HUDEP-2 (cell line): ENCODE measurements at regions not wholly inside any gene's neighbourhood (a gene's known extent, or its start where the extent isn't known, plus 50 kb on each side); places are given as distances from the start of the nearest gene placed in this dataset.
"Not testable (repeated sequence)": the region's sequence is repeated elsewhere in the genome, so short reads cannot be mapped to it uniquely, and the experiment has no call there.

Source experiments
- DNase-seq, 76 experiments: peaks; one replicate each; lab custom pipeline; 2025; ENCODE audit not compliant: unreplicated experiment in 76 of 76; lab: John Stamatoyannopoulos, UW

GRCh38 chr7:98727146-98727709 lies 110.1 kb downstream of the NPTX2 start:
- DNase-seq: no peak

- DNase-seq: no peak
Measured at GRCh38 chr7:98728555-98728954, 111.5 kb downstream of the NPTX2 start.

GRCh38 chr7:98729121-98729520 lies 112.0 kb downstream of the NPTX2 start:
- DNase-seq: no peak

DNA sequence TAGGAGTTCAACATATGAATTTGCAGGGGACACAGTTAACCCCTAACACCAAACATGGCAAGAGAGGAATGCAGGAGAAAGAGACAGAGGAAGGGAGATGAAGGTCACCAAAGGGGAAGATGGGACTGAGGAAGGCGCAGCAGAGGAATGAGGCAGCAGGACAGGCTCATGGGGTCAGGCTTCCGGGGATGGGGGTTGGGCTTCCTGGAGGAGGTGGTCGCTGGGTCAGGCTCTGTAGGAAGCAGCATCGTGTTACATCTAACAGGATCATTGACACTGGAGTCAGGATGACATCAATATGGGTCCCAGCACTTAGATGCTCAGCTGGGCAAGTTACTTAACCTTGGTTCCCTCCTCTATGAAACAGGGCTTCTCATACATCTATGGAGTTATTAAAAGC lies 113.2 kb downstream of the NPTX2 start:
- DNase-seq: no peak

GRCh38 chr7:98731651-98732050 lies 114.6 kb downstream of the NPTX2 start:
- DNase-seq: no peak

DNA sequence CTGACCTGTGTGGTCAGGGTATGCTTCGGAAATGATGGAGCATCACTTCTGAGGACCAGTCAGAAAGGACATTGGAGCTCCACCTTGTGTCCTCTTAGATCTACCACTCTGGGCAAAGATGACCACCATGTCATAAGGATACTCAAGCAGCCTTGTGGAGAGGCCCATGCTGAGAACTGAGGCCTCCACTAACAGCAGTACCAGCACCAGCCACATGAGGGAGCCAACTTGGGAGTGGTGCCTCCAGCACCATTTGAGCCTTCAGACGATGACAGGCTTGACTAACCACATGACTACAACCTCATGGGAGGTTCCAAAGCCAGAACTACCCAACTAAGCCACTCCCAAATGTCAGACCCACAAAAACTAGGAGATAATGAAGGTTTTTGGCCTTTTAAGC lies 116.0 kb downstream of the NPTX2 start:
- peak in 47 of 76 experiments; percentile 1 to 68 (median 14) for DNase-seq

GRCh38 chr7:98735801-98736200 lies 118.7 kb downstream of the NPTX2 start:
- no peak for DNase-seq

- not testable (repeated sequence) for DNase-seq
Measured at GRCh38 chr7:98736461-98736860, 119.4 kb downstream of the NPTX2 start.

DNA sequence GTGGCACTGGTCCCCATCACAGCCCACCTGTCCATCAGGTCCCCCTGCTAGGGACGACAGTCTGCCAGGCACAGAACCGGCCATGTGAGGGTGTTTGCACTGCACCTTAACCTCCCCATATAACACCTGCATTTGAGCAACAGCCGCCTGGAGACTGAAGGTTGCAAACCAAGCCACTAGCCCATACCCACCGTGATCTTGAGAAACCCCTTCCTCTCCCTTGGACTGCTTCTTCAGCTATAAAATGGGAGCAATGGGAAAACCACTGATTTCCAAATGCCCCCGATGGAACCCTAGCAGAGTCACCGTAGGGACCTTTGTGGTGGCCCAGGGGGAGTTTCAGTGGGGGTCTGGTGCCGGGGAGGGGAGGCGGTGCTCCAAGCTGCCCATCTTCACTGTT lies 120.1 kb downstream of the NPTX2 start:
- DNase-seq: no peak

- no peak for DNase-seq
Measured at GRCh38 chr7:98740643-98741042, 123.6 kb downstream of the NPTX2 start.

DNA sequence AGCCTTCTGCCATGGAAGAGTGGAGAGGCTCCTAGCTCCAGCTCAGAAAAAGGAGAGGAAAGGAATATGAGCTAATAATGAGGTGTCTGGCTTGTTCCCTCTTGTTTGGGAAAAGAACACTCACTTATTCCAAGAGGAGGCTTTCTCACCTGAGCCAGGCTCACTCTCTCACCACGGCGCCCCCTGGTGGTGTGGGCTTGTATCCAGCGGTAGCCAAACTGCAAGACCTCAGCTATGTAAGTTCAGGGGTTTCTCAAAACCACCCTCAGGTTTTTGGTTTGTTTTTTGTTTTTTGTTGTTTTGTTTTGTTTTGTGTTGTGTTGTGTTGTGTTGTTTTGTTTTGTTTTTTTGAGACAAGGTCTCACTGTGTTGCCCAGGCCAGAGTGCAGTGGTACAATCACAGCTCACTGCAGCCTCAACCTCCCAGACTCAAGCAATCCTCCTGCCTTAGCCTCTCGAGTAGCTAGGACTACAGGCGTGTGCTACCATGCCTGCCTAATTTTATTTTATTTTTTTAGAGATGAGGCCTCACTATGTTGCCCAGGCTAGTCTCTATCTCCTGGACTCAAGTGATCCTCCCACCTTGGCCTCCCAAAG lies 124.0 kb downstream of the TMEM130 start:
- DNase-seq: peak in 54 of 76 experiments; percentile 3 to 72 (median 37)

- no peak for DNase-seq
Measured at GRCh38 chr7:98748090-98748489, 121.7 kb downstream of the TMEM130 start.

DNA sequence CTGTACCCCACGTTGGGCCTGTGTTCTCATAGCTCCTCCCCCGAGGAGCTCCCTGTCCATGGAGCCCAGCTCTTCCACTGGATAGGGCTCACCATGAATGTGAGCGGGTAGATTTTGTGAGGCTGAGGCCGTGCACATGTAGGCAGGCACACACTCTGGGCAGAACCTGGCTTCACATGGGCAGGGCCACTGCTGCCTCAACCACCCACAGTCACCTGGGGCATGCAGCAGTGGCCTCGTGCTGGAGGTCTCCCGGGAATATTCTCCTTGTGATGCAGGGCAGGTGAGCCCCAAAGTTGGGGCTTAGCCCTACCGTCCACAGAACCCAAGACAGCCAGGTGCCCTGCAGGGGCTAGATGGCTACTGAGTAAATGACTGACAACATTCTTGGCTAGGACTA lies 116.6 kb downstream of the TMEM130 start:
- DNase-seq: no peak

DNA sequence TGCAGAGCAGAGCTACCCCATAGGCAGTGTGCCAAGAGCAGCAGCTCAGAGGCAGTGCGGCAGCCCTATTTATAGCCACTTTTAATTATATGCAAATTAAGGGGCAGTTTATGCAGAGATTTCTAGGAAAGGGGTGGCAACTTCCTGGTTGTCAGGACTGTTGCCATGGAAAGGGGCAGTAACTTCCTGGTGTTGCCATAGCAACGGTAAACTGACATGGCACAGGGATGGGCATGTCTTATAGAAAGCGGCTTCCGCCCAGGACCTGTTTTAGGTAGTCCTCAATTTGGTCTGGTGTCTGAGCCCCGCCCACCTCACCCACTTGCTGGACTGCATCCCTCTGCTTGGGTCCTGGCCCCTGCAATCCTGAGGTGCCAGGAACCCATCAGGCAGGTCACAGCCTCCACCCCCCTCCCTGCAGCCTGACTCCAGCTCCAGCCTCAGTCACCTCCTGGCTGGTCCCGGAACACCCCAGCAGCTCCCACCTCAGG lies 115.8 kb downstream of the TMEM130 start:
- no peak for DNase-seq

DNA sequence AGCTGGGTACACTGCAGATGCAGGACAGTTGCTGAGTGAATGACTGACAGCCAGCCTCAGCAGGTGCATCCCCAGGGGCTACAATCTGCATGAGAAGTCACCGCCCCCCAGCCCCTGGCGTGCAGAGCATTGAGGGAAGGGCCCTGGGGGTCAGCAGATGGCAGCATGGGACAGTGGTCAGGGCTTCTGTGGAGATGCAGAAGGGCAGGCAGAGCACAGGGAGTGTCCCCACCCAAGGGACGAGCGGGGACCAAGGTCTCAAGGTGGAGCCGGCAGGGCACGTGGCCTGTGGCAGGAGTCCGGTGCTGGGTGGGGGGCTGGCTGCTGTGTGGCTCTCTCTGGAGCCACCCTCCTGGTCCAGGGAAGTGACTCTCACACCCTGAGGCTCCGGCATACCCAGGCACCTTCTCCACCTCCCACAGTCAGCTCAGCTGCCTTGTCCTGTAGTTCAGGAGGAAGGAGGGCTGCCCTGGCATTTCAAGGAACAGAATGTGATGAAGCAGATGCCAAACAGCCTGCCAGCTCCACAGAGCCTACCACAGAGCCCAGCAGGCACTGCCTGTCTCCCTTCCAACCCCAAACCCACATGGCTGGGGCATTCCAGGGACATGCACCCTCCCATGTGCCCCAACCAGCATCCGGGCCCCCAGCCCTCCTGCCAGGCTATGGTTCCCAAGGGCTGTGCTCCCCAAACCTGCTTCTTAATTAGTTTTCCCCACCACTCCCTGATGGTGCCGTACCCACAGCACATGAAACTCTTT lies 114.5 kb downstream of the TMEM130 start:
- no peak for DNase-seq

DNA sequence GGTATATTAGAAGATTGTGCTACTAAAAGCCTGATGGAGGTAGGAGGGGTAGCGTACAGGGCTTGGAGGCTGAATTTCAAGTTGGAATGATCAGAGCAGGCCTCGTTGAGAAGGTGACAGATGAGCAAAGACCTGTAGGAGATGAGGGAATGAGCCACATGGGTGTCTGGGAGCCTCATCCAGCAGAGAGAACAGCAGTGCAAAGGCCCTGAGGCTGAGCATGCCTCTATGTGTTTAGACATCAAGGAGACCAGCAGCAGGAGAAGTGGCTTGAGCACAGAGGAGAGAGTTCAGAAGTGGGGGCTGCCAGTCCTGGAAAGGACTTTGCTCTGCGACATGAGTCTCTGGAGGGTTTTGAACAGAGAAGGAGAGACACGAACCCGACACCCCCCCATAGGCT lies 111.7 kb downstream of the TMEM130 start:
- DNase-seq: no peak

- no peak for DNase-seq
Measured at GRCh38 chr7:98760201-98760651, 109.6 kb downstream of the TMEM130 start.

DNA sequence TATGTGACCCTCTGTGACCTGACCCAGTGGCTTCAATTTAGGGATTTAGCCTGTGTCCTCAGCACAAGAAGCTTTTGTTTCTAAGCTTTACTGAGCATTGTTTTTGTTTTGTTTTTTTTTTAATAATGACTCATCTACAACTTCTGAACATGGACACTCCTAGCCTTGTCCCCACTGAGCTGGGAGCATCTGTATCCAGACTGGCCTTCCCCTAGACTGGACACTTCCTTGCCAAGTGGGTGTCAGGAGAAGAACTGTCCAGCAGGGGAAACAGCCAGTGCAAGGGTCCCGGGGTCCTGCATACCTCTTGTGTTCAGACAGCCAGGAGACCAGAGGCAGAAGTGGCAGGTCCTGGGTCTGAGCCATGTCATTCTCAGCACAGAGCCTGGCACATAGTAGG lies 108.6 kb downstream of the TMEM130 start:
- no peak for DNase-seq

DNA sequence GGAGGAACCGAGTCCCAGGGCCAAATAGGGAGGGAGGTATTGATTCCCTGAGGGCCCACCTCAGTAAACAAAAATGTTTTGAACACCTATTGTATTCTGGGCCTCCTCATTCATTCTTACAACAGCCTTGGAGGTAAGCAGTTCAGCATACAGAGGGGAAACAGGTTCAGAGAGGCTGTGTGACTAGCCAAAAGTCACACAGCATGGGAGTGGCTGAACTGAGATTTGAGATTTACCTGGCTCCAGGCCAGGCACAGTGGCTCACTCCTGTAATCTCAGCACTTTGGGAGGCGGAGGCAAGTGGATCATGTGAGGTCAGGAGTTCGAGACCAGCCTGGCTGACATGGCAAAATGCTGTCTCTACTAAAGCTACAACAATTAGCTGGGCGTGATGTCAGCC lies 107.2 kb downstream of the TMEM130 start:
- DNase-seq: no peak

DNA sequence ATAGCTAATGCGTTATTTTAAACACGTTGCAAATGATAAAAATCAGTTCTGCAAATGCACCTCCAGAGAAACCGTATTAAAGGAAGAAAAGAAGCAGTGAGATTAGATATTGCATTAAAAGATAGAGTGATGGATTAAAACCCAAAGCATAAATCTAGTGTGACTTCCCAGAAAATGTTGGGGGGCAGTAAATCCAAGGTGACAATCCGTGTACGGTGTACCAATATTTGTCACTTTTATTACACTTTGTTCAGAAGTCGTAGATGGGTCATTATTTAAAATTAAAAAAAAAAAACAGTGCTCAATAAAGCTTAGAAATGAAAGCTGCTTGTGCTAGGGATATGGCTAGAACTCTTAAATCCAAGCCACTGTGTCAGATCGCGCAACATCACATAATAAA lies 106.4 kb downstream of the TMEM130 start:
- DNase-seq: no peak

DNA sequence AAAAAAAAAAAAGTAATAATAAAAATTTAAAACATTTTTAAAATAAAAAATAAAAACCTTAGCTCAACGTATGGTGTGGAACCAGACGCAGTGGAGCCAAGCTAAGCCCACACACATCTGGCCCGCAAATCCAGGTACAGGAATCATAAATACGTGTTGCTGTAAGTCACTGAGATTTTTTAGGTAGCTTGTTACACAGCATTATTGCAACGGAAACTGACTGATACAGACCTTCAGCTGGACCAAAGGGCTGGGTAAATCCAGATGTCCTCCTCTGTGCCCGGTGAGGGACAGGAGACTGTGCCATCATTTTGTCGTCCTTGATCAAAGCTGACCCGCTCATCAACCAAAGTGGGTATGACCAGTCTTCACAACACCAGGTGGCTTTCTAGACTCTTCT lies 104.9 kb downstream of the TMEM130 start:
- no peak for DNase-seq

- DNase-seq: not testable (repeated sequence)
Measured at GRCh38 chr7:98770085-98770484, 99.7 kb downstream of the TMEM130 start.
